Gastroesophageal sphincter (tissue), 4 donors: ENCODE measurements at regions not wholly inside any gene's neighbourhood (a gene's known extent, or its start where the extent isn't known, plus 50 kb on each side); places are given as distances from the start of the nearest gene placed in this dataset.

Experiments
- ATAC-seq: fragments of 150-250 bp; one replicate; pipeline ENCODE4 v1.9.1; 2016; ENCODE audit warnings: mild to moderate bottlenecking, moderate library complexity
- H3K27ac ChIP-seq, 4 donors: fragments of 200-600 bp; sonication (generic) in 3 of 4; 1 replicate in 3 of 4; 2 replicates in 1 of 4; pipeline ENCODE4 v1.5.1; 2016 to 2019
- H3K27me3 ChIP-seq: fragments of 200-600 bp; sonication (generic); one replicate; pipeline ENCODE4 v1.5.1; 2019
- H3K36me3 ChIP-seq, 2 donors: fragments of 200-600 bp; sonication (generic); one replicate each; pipeline ENCODE4 v1.5.1; 2019; ENCODE audit warnings: control low read depth in 1 of 2
- H3K4me1 ChIP-seq, 3 donors: fragments of 200-600 bp; sonication (generic); 1 replicate in 2 of 3; 2 replicates in 1 of 3; pipeline ENCODE4 v1.5.1; 2016 to 2019; ENCODE audit warnings: control low read depth in 2 of 3
- H3K4me3 ChIP-seq, 2 donors: fragments of 200-600 bp; sonication (generic); one replicate each; pipeline ENCODE4 v1.5.1; 2019; ENCODE audit warnings: mild to moderate bottlenecking in 1 of 2, moderate library complexity in 1 of 2
- H3K9me3 ChIP-seq, 3 donors: fragments of 200-600 bp; sonication (generic); one replicate each; pipeline ENCODE4 v1.5.1; 2017 to 2019; ENCODE audit warnings: control low read depth in 2 of 3
- EP300 ChIP-seq: sonication (generic); formaldehyde crosslinking; IDR thresholded peaks from one replicate; pipeline ENCODE4 v1.6.1; 2017; ENCODE audit warnings: antibody characterized with exemption, mild to moderate bottlenecking
- POLR2A ChIP-seq, 2 donors: fragments of 450-650 bp; IDR thresholded peaks; one replicate each; pipeline ENCODE4 v1.6.1; 2017; ENCODE audit warnings: antibody characterized with exemption in 2 of 2, mild to moderate bottlenecking in 2 of 2, moderate library complexity in 1 of 2
- POLR2AphosphoS5 ChIP-seq: sonication (generic); formaldehyde crosslinking; IDR thresholded peaks from one replicate; pipeline ENCODE4 v1.6.1; 2017; ENCODE audit warnings: antibody characterized with exemption
- WGBS, 2 donors: methylation state at CpG; one replicate each; pipeline ENCODE4 v1.1.5; 2018; ENCODE audit warnings: low coverage in 1 of 2; 5-methylcytosine and 5-hydroxymethylcytosine counted together
- TF ChIP-seq, protein P1 (sequence below), 4 experiments: fragments of 200-600 bp in 2 of 4; fragments of 450-650 bp in 2 of 4; sonication (generic) in 1 of 4; IDR thresholded peaks; one replicate each; pipeline ENCODE4 v1.5.1; 2017 to 2019; ENCODE audit warnings: antibody characterized with exemption in 4 of 4, mild to moderate bottlenecking in 2 of 4, moderate library complexity in 2 of 4

DNA sequence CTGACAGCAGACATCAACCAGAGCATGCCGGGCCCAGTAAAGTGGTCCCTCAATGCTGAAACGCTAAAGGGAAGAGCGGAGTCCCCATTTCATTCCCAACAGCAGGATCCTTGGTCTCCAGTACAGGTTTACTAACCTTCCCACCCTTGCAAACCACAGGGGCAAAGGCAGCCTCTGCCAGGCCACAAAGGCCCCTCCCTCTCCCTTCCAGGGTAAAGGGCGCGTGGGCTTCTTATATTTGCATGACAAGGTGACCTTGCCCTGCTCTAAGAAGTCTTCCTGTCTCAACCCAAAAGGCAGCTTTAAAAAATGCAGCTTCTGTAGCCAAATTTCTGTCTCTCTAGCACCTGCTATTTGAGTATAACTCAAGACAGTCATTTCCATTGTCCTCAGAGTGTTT, 131.5 kb upstream of the PTCH1 start:
- no peak overlapping the region for H3K27ac ChIP-seq
- H3K27me3 ChIP-seq: no peaks in the 10 kb centered on the region
- 100% methylated on average over 2 of the region's 5 CpGs; no CpG with 5 or more reads in 1 of the 2 donors for WGBS, 2 donors
- no peaks in the 10 kb centered on the region for H3K9me3 ChIP-seq
- H3K4me1 ChIP-seq: peaks cover 0 to 13% (median 0%) of the 10 kb centered on the region in 3 donors
- TF ChIP-seq POLR2AphosphoS5 (no peak), POLR2A (IDR thresholded peaks at IDR 0.05) (no peak), EP300 (no peak)
- TF ChIP-seq, protein P1, sequence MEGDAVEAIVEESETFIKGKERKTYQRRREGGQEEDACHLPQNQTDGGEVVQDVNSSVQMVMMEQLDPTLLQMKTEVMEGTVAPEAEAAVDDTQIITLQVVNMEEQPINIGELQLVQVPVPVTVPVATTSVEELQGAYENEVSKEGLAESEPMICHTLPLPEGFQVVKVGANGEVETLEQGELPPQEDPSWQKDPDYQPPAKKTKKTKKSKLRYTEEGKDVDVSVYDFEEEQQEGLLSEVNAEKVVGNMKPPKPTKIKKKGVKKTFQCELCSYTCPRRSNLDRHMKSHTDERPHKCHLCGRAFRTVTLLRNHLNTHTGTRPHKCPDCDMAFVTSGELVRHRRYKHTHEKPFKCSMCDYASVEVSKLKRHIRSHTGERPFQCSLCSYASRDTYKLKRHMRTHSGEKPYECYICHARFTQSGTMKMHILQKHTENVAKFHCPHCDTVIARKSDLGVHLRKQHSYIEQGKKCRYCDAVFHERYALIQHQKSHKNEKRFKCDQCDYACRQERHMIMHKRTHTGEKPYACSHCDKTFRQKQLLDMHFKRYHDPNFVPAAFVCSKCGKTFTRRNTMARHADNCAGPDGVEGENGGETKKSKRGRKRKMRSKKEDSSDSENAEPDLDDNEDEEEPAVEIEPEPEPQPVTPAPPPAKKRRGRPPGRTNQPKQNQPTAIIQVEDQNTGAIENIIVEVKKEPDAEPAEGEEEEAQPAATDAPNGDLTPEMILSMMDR (IDR thresholded peaks at IDR 0.05): no peak
- H3K36me3 ChIP-seq: no peaks in the 10 kb centered on the region
- no peak for ATAC-seq
- no peak overlapping the region for H3K4me3 ChIP-seq

DNA sequence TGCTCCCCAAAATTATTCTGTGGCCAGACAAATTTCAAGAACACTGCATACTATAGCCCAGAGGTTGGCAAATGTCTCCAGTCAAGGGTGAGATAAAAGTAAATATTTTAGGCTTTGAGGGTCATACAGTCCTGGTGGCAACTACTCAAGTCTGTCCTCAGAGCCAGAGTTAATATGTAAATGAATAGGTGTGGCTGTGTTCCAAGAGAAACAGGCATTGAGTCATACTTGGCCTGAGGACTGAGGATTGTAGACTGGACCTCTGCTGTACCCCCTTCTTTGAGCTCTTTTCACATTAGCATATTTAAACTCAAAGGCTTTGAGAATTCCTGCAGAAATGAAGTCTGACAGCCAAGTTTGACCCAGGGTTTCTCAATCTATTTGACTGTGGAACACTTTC, 129.2 kb upstream of the PTCH1 start:
- TF ChIP-seq, protein P1 (IDR thresholded peaks at IDR 0.05): no peak
- TF ChIP-seq EP300 (no peak), POLR2AphosphoS5 (no peak), POLR2A (IDR thresholded peaks at IDR 0.05) (no peak)
- Histone ChIP-seq H3K36me3 (no peaks in the 10 kb centered on the region), H3K27ac (no peak overlapping the region), H3K4me1 (peaks cover 0 to 13% (median 0%) of the 10 kb centered on the region in 3 donors), H3K9me3 (peaks cover 0 to 4% (median 0%) of the 10 kb centered on the region in 3 donors), H3K4me3 (no peak overlapping the region), H3K27me3 (no peaks in the 10 kb centered on the region)
- ATAC-seq: no peak

DNA sequence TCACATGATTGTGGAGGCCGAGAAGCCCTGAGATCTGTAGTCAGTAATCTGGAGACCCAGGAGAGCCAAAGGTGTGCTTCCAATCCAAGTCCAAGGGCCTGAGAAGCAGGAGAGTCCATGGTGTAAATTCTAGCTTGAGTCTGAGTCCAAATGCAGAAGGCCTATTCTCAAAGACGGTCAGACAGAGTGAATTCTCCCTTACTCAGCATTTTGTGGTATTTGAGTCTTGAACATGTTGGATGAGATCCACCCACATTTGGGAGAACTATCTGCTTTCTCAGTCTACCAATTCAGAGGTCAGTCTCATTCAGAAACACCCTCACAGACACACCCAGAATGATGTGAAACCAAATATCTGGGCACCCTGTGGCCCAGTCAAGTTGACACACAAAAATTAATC, 128.8 kb upstream of the PTCH1 start:
- no peak overlapping the region for H3K4me3 ChIP-seq
- ATAC-seq: no peak
- 57 to 90% methylated on average over 1 to 2 of the region's 2 CpGs for WGBS, 2 donors
- peaks cover 0 to 4% (median 0%) of the 10 kb centered on the region in 3 donors for H3K9me3 ChIP-seq
- H3K36me3 ChIP-seq: no peaks in the 10 kb centered on the region
- H3K4me1 ChIP-seq: peaks cover 0 to 13% (median 0%) of the 10 kb centered on the region in 3 donors
- no peaks in the 10 kb centered on the region for H3K27me3 ChIP-seq
- no peak overlapping the region for H3K27ac ChIP-seq
- TF ChIP-seq POLR2AphosphoS5 (no peak), POLR2A (IDR thresholded peaks at IDR 0.05) (no peak), EP300 (no peak)
- TF ChIP-seq, protein P1 (IDR thresholded peaks at IDR 0.05): no peak

DNA sequence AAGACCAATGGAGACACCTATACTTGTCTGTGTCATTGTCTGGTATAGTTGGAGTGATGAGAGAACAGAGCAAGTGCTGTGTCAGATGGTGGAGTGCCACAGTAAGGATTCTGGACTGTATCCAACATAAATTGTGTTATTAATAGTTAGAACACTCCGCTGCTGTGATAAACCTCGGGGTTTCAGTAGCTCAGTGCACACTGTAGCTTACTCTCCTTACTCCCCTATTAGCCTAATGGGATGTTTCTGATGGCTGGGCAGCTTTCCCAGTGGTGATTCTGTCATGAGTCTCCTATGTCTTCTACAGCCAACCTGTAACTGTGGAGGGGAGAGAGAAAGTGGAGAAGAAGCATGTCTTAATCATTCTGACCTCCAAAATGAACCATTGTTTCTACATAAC, 127.6 kb upstream of the PTCH1 start:
- 0 to 8% methylated on average over 2 of the region's 2 CpGs for WGBS, 2 donors
- Histone ChIP-seq H3K36me3 (no peaks in the 10 kb centered on the region), H3K27ac (no peak overlapping the region), H3K27me3 (no peaks in the 10 kb centered on the region), H3K4me3 (no peak overlapping the region), H3K4me1 (peaks cover 0 to 8% (median 0%) of the 10 kb centered on the region in 3 donors), H3K9me3 (peaks cover 0 to 4% (median 0%) of the 10 kb centered on the region in 3 donors)
- TF ChIP-seq POLR2AphosphoS5 (no peak), POLR2A (IDR thresholded peaks at IDR 0.05) (no peak), EP300 (no peak)
- TF ChIP-seq, protein P1 (IDR thresholded peaks at IDR 0.05): no peak
- no peak for ATAC-seq

DNA sequence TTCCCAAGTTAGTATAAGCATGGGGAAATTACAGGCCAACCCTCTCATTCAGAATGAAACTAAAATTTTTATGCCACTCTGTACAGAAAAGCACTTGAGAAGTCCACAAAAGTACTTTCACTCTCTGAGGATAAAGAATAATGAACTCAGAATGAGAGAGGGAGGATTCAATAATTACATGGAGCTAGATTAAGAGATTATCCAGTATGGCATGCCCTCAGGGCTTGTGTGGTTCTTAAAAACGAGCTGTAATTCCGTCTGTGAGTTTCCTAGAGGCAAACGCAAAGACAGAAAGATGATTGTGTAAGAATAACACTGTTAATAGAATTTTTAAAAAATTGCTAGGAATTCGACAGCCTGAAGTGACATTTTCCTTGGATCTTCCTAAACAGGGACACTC, 126.8 kb upstream of the PTCH1 start:
- 73 to 82% methylated on average over 4 of the region's 4 CpGs for WGBS, 2 donors
- H3K36me3 ChIP-seq: no peaks in the 10 kb centered on the region
- peaks cover 0 to 6% (median 0%) of the 10 kb centered on the region in 3 donors for H3K4me1 ChIP-seq
- ATAC-seq: no peak
- no peak overlapping the region for H3K4me3 ChIP-seq
- H3K9me3 ChIP-seq: peaks cover 0 to 4% (median 0%) of the 10 kb centered on the region in 3 donors
- TF ChIP-seq POLR2A (IDR thresholded peaks at IDR 0.05): no peak
- H3K27ac ChIP-seq: no peak overlapping the region
- no peaks in the 10 kb centered on the region for H3K27me3 ChIP-seq
